ENCODE measurements at regions not wholly inside any gene's neighbourhood (a gene's known extent, or its start where the extent isn't known, plus 50 kb on each side); places are given as distances from the start of the nearest gene placed in this dataset.

GRCh38 chr4:180790471-180790870, 1452.7 kb upstream of the TENM3 start:
- no peak overlapping the region for H3K4me3 Mint-ChIP-seq
- H3K27ac Mint-ChIP-seq, result no peak overlapping the region
- H3K9me3 Mint-ChIP-seq, result peaks cover 3 to 37% (median 10%) of the 10 kb centered on the region in 6 donors
- DNase-seq, result no peak
- no peaks in the 10 kb centered on the region for H3K36me3 Mint-ChIP-seq
- no peaks in the 10 kb centered on the region for H3K4me1 Mint-ChIP-seq
- peaks cover 0 to 4% (median 0%) of the 10 kb centered on the region in 3 donors for H3K27me3 Mint-ChIP-seq (ENCODE audit: low read depth in 3 of 3)

- Mint-ChIP-seq H3K27ac (no peak overlapping the region), H3K27me3 (ENCODE audit: low read depth in 3 of 3) (no peaks in the 10 kb centered on the region), H3K4me1 (no peaks in the 10 kb centered on the region), H3K36me3 (no peaks in the 10 kb centered on the region), H3K9me3 (peaks cover 0 to 31% (median 11%) of the 10 kb centered on the region in 6 donors), H3K4me3 (no peak overlapping the region)
- no peak for DNase-seq
Observed at GRCh38 chr4:180792541-180792940, 1450.7 kb upstream of the TENM3 start.

GRCh38 chr4:180794333-180794732, 1448.9 kb upstream of the TENM3 start:
- Mint-ChIP-seq H3K36me3 (no peaks in the 10 kb centered on the region), H3K9me3 (peaks cover 0 to 30% (median 10%) of the 10 kb centered on the region in 6 donors), H3K4me3 (no peak overlapping the region), H3K27me3 (ENCODE audit: low read depth in 3 of 3) (no peaks in the 10 kb centered on the region), H3K4me1 (no peaks in the 10 kb centered on the region), H3K27ac (no peak overlapping the region)
- no peak for DNase-seq

GRCh38 chr4:180798036-180798577, 1445.1 kb upstream of the TENM3 start:
- Mint-ChIP-seq H3K4me3 (no peak overlapping the region), H3K4me1 (no peaks in the 10 kb centered on the region), H3K27ac (no peak overlapping the region), H3K9me3 (peaks cover under 1 to 45% (median 10%) of the 10 kb centered on the region in 6 donors), H3K27me3 (ENCODE audit: low read depth in 3 of 3) (peaks cover 0 to 2% (median 0%) of the 10 kb centered on the region in 3 donors), H3K36me3 (no peaks in the 10 kb centered on the region)
- DNase-seq, result no peak

GRCh38 chr4:180799798-180800197, 1443.4 kb upstream of the TENM3 start:
- H3K36me3 Mint-ChIP-seq, result no peaks in the 10 kb centered on the region

GRCh38 chr4:180805101-180805500, 1438.1 kb upstream of the TENM3 start:
- H3K4me1 Mint-ChIP-seq, result no peaks in the 10 kb centered on the region
- peaks cover 0 to 2% (median 0%) of the 10 kb centered on the region in 3 donors for H3K27me3 Mint-ChIP-seq (ENCODE audit: low read depth in 3 of 3)
- H3K36me3 Mint-ChIP-seq, result no peaks in the 10 kb centered on the region
- H3K4me3 Mint-ChIP-seq, result no peak overlapping the region
- H3K9me3 Mint-ChIP-seq, result peaks cover 0 to 33% (median 5%) of the 10 kb centered on the region in 6 donors
- no peak overlapping the region for H3K27ac Mint-ChIP-seq
- DNase-seq, result no peak

More at GRCh38 chr4:180799798-180800197, 1443.4 kb upstream of the TENM3 start:
- Mint-ChIP-seq H3K27me3 (ENCODE audit: low read depth in 3 of 3) (peaks cover 0 to 2% (median 0%) of the 10 kb centered on the region in 3 donors), H3K4me3 (no peak overlapping the region), H3K4me1 (no peaks in the 10 kb centered on the region), H3K9me3 (peaks cover 2 to 49% (median 11%) of the 10 kb centered on the region in 6 donors), H3K27ac (no peak overlapping the region)
- no peak for DNase-seq

GRCh38 chr4:180808862-180809261, 1434.3 kb upstream of the TENM3 start:
- H3K27ac Mint-ChIP-seq, result no peak overlapping the region
- H3K27me3 Mint-ChIP-seq (ENCODE audit: low read depth in 3 of 3), result no peaks in the 10 kb centered on the region
- no peak overlapping the region for H3K4me3 Mint-ChIP-seq
- peaks cover 0 to 16% (median 2%) of the 10 kb centered on the region in 6 donors for H3K9me3 Mint-ChIP-seq
- no peaks in the 10 kb centered on the region for H3K36me3 Mint-ChIP-seq
- no peak for DNase-seq
- no peaks in the 10 kb centered on the region for H3K4me1 Mint-ChIP-seq

- Mint-ChIP-seq H3K4me1 (no peaks in the 10 kb centered on the region), H3K36me3 (no peaks in the 10 kb centered on the region), H3K9me3 (peaks cover 0 to 16% (median 2%) of the 10 kb centered on the region in 6 donors), H3K4me3 (no peak overlapping the region), H3K27me3 (ENCODE audit: low read depth in 3 of 3) (no peaks in the 10 kb centered on the region), H3K27ac (no peak overlapping the region)
- no peak for DNase-seq
Observed at GRCh38 chr4:180809439-180809838, 1433.8 kb upstream of the TENM3 start.

- no peak for DNase-seq
- Mint-ChIP-seq H3K9me3 (peaks cover 0 to 20% (median 5%) of the 10 kb centered on the region in 6 donors), H3K4me1 (no peaks in the 10 kb centered on the region), H3K27me3 (ENCODE audit: low read depth in 3 of 3) (no peaks in the 10 kb centered on the region), H3K36me3 (no peaks in the 10 kb centered on the region), H3K27ac (no peak overlapping the region), H3K4me3 (no peak overlapping the region)
Observed at GRCh38 chr4:180810581-180810980, 1432.6 kb upstream of the TENM3 start.

GRCh38 chr4:180811556-180811955, 1431.6 kb upstream of the TENM3 start:
- Mint-ChIP-seq H3K4me3 (no peak overlapping the region), H3K27ac (no peak overlapping the region), H3K9me3 (peaks cover 0 to 24% (median 6%) of the 10 kb centered on the region in 6 donors), H3K36me3 (no peaks in the 10 kb centered on the region), H3K27me3 (ENCODE audit: low read depth in 3 of 3) (no peaks in the 10 kb centered on the region), H3K4me1 (no peaks in the 10 kb centered on the region)
- DNase-seq, result no peak

- H3K27ac Mint-ChIP-seq, result no peak overlapping the region
Observed at GRCh38 chr4:180812783-180813182, 1430.4 kb upstream of the TENM3 start.

GRCh38 chr4:180814875-180815417, 1428.3 kb upstream of the TENM3 start:
- no peak overlapping the region for H3K27ac Mint-ChIP-seq
- H3K4me1 Mint-ChIP-seq, result no peaks in the 10 kb centered on the region
- peaks cover 0 to 2% (median 0%) of the 10 kb centered on the region in 3 donors for H3K27me3 Mint-ChIP-seq (ENCODE audit: low read depth in 3 of 3)
- H3K36me3 Mint-ChIP-seq, result no peaks in the 10 kb centered on the region
- H3K4me3 Mint-ChIP-seq, result no peak overlapping the region
- peaks cover 0 to 25% (median 6%) of the 10 kb centered on the region in 6 donors for H3K9me3 Mint-ChIP-seq
- no peak for DNase-seq

More at GRCh38 chr4:180812783-180813182, 1430.4 kb upstream of the TENM3 start:
- H3K4me1 Mint-ChIP-seq, result no peaks in the 10 kb centered on the region
- no peaks in the 10 kb centered on the region for H3K36me3 Mint-ChIP-seq
- no peak for DNase-seq
- H3K9me3 Mint-ChIP-seq, result peaks cover 0 to 24% (median 6%) of the 10 kb centered on the region in 6 donors
- H3K27me3 Mint-ChIP-seq (ENCODE audit: low read depth in 3 of 3), result peaks cover 0 to 2% (median 0%) of the 10 kb centered on the region in 3 donors
- no peak overlapping the region for H3K4me3 Mint-ChIP-seq

- H3K4me1 Mint-ChIP-seq, result no peaks in the 10 kb centered on the region
- peaks cover 0 to 32% (median 8%) of the 10 kb centered on the region in 6 donors for H3K9me3 Mint-ChIP-seq
- H3K27me3 Mint-ChIP-seq (ENCODE audit: low read depth in 3 of 3), result peaks cover 0 to 2% (median 0%) of the 10 kb centered on the region in 3 donors
- no peak for DNase-seq
- H3K36me3 Mint-ChIP-seq, result no peaks in the 10 kb centered on the region
- H3K4me3 Mint-ChIP-seq, result no peak overlapping the region
- no peak overlapping the region for H3K27ac Mint-ChIP-seq
Observed at GRCh38 chr4:180817529-180817928, 1425.7 kb upstream of the TENM3 start.

GRCh38 chr4:180823108-180823507, 1420.1 kb upstream of the TENM3 start:
- peaks cover 0 to 2% (median 0%) of the 10 kb centered on the region in 3 donors for H3K27me3 Mint-ChIP-seq (ENCODE audit: low read depth in 3 of 3)
- H3K27ac Mint-ChIP-seq, result no peak overlapping the region
- DNase-seq, result no peak
- H3K4me3 Mint-ChIP-seq, result no peak overlapping the region
- no peaks in the 10 kb centered on the region for H3K4me1 Mint-ChIP-seq
- no peaks in the 10 kb centered on the region for H3K36me3 Mint-ChIP-seq
- H3K9me3 Mint-ChIP-seq, result peaks cover 0 to 33% (median 13%) of the 10 kb centered on the region in 6 donors

Measured in immature natural killer cell (primary cell).